Pancreas (tissue), 10 donors: ENCODE measurements at regions not wholly inside any gene's neighbourhood (a gene's known extent, or its start where the extent isn't known, plus 50 kb on each side); places are given as distances from the start of the nearest gene placed in this dataset.

Source experiments
- ATAC-seq, 4 donors: fragments of 200-7000 bp; cut with Tn5 transposase; one replicate each; pipeline versions ENCODE4 v1.8.0 to v1.9.1; 2020; ENCODE audit warnings: mild to moderate bottlenecking in 4 of 4, moderate library complexity in 4 of 4
- DNase-seq, 6 donors: peaks; one replicate each; pipeline ENCODE4 v3.0.0-alpha.2; 2020
- FAIRE-seq: peaks from 2 replicates; lab custom pipeline; 2012; peaks lifted over from hg19 to GRCh38; lab: Jason Lieb, UNC
- H3K27ac ChIP-seq, 4 donors: fragments of 200-600 bp; sonication (generic); 1 replicate in 3 of 4; 2 replicates in 1 of 4; pipeline versions ENCODE4 v1.5.0 to v1.8.0; 2020
- H3K27me3 ChIP-seq, 4 donors: fragments of 200-600 bp; one replicate each; pipeline ENCODE4 v1.8.0; 2021
- H3K36me3 ChIP-seq, 3 donors: fragments of 200-600 bp; sonication (generic) in 1 of 3; one replicate each; pipeline versions ENCODE4 v1.5.0 to v1.8.0; 2020 to 2021
- H3K4me1 ChIP-seq, 3 donors: fragments of 200-600 bp; one replicate each; pipeline ENCODE4 v1.8.0; 2021
- H3K4me3 ChIP-seq, 4 donors: fragments of 200-600 bp; sonication (generic) in 2 of 4; one replicate each; pipeline versions ENCODE4 v1.5.0 to v1.8.0; 2020 to 2021
- H3K9me3 ChIP-seq, 4 donors: fragments of 200-600 bp; one replicate each; pipeline ENCODE4 v1.8.0; 2021
- WGBS, 2 donors: extraction: QIAGEN DNeasy Blood & Tissue Kit; methylation state at CpG; one replicate each; pipeline ENCODE4 v1.1.7; 2013; 5-methylcytosine and 5-hydroxymethylcytosine counted together
- intact Hi-C, 3 donors: fragments of 100-400 bp; cut with DNase I; formaldehyde crosslinking; loops; one replicate each; pipeline versions ENCODE4 v1.11.1 to v1.14.2; 2022
- TF ChIP-seq, protein P1 (sequence below), 4 donors: fragments of 200-600 bp; sonication (generic) in 3 of 4; IDR thresholded peaks; one replicate each; pipeline versions ENCODE4 v1.5.0 to v1.8.0; 2021; ENCODE audit warnings: antibody characterized with exemption in 4 of 4
- donor health status: healthy with polysubstance abuse.
- donor health status: DM: no; HTN: no; CAD: no; lungs with moderate emphysema.
- donor health status: DM: no; HTN: no; CAD: no.
- donor health status: control.
- donor health status: control.
- donor health status: Bipolar disorder and iron deficiency.
- donor health status: DM: yes; HTN: yes; CAD: no.
- donor health status: DM: no; HTN: no; CAD: no.
- donor health status: DM: no; HTN: no; CAD: no.
- donor health status: DM: yes; HTN: yes; CAD: no.

DNA sequence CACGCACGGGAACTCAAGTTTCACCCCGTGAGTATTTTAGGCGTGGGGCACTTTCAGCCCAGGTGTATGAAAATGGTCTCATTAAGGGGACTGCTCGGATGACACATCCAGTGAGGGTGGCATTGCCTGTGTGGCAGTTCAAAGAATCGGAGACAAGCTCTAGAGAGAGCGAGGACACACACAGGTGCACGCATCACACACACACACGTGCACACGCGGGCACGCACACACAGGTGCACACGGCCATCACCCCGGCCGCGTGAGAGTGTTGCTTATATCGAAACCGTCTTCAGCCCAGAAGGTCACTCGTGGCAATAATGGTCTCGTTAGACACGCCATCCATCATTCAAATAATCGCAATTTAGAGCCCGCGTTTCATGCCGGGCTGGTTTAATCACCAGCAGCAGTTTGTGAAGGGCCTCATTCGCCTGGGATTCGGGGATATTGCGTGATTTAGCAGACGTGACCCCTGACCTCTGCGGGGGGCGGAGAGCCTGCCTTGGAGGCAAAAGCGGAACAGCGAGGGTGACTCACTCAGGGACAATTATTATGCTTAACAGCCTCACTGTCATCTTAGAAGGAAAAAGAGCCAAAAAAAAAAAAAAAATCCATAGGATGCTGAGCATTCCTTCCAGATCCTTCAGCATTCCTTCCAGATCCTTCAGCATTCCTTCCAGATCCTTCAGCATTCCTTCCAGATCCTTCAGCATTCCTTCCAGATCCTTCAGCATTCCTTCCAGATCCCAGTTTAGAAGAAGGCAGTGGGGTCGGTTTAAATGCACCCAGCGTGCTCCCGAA, 89.4 kb upstream of the PPP2R3B start:
- Histone ChIP-seq H3K4me1 (no peaks in the 10 kb centered on the region), H3K27me3 (peaks cover 0 to 5% (median 0%) of the 10 kb centered on the region in 4 donors), H3K27ac (no peak overlapping the region), H3K4me3 (no peak overlapping the region), H3K9me3 (no peaks in the 10 kb centered on the region), H3K36me3 (no peaks in the 10 kb centered on the region)
- TF ChIP-seq, protein P1, sequence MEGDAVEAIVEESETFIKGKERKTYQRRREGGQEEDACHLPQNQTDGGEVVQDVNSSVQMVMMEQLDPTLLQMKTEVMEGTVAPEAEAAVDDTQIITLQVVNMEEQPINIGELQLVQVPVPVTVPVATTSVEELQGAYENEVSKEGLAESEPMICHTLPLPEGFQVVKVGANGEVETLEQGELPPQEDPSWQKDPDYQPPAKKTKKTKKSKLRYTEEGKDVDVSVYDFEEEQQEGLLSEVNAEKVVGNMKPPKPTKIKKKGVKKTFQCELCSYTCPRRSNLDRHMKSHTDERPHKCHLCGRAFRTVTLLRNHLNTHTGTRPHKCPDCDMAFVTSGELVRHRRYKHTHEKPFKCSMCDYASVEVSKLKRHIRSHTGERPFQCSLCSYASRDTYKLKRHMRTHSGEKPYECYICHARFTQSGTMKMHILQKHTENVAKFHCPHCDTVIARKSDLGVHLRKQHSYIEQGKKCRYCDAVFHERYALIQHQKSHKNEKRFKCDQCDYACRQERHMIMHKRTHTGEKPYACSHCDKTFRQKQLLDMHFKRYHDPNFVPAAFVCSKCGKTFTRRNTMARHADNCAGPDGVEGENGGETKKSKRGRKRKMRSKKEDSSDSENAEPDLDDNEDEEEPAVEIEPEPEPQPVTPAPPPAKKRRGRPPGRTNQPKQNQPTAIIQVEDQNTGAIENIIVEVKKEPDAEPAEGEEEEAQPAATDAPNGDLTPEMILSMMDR (IDR thresholded peaks at IDR 0.05): no peak
- DNase-seq (no peak), ATAC-seq (no peak), FAIRE-seq (no peak)
- intact Hi-C loops: no loop called here
- WGBS, 2 donors: 79 to 83% methylated on average over 36 of the region's 36 CpGs

DNA sequence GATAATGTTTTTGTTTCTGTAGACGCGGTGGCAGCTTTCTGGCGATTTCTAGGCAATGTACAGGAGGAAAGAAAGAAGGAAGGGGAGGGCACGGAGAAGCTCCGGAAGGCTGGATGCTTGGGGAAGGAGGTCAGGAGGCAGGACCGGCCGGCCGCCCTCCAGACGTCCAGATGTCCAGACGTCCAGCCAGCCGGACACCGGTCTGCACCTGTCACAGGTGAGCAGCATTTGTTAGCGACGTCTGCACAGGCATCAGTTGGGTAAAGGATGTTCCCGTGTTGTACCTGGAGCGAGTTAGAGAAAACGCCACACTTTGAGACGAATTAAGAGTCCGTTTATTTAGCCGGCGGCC, 90.0 kb upstream of the PPP2R3B start:
- Histone ChIP-seq H3K4me3 (no peak overlapping the region), H3K27ac (no peak overlapping the region), H3K4me1 (no peaks in the 10 kb centered on the region), H3K27me3 (peaks cover 0 to 5% (median 0%) of the 10 kb centered on the region in 4 donors), H3K9me3 (no peaks in the 10 kb centered on the region), H3K36me3 (no peaks in the 10 kb centered on the region)
- TF ChIP-seq, protein P1 (IDR thresholded peaks at IDR 0.05): no peak
- intact Hi-C loops: no loop called here
- 66 to 72% methylated on average over 21 of the region's 21 CpGs for WGBS, 2 donors
- FAIRE-seq (no peak), ATAC-seq (no peak), DNase-seq (no peak)

DNA sequence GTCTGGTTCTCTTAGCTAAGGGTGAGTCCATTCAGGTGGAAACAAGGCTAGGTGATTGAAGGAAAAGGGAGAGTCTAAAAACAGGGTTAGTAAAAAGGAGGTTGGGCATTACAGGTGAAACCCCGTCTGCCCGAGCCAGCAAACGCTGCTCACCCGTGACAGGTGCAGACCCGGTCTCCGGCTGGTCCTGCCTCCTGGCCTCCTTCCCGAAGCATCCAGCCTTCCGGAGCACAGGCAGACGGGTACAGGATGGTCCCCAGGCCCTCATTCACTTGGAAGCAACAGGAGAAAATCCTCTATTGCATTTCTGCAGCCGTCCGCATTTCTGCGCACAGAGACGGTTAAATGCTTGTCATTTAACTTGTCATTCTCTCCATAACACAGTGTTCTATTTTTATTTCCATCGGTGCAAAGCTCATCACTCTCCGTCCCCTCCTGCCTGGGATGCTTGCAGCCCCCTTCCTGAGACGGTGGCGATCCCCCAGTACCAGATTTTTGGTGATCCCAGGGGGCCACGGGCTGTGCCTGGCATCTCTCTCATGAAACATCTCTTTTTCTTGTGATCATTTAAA, 90.8 kb upstream of the PPP2R3B start:
- Histone ChIP-seq H3K9me3 (no peaks in the 10 kb centered on the region), H3K4me1 (no peaks in the 10 kb centered on the region), H3K4me3 (no peak overlapping the region), H3K36me3 (no peaks in the 10 kb centered on the region), H3K27ac (no peak overlapping the region), H3K27me3 (peaks cover 0 to 5% (median 0%) of the 10 kb centered on the region in 4 donors)
- DNase-seq: no peak
- 62 to 67% methylated on average over 18 of the region's 18 CpGs for WGBS, 2 donors
- TF ChIP-seq, protein P1 (IDR thresholded peaks at IDR 0.05): no peak
- ATAC-seq: no peak
- intact Hi-C loops: no loop called here
- no peak for FAIRE-seq

DNA sequence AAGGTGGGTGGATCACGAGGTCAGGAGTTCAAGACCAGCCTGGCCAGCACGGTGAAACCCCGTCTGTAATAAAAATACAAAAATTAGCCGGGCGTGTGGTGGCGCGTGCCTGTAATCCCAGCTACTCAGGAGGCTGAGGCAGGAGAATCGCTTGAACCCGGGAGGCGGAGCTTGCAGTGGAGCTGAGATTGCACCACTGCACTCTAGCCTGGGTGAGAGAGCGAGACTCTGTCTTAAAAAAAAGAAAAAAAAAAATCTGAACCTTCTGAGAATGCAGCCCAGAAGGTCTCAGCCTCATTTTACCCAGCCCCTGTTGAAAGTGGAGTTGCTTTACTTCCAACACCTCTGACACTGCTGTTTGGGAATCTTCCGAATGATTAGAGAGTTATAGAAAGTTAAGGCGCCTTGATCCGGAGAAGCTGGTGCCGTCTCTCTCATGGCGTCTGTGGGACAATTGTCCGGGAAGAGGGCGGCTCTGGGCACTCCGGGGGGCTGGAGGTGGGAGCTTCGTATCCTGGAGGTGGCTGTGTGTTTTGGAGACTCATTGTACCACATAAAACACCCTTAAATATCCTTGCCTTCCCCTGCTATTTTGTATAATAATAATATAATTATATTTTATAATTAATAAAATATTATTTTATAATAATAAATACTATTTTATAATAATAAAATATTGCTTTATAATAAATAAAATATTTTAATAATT, 92.7 kb upstream of the PPP2R3B start:
- ATAC-seq (no peak), DNase-seq (no peak), FAIRE-seq (no peak)
- Histone ChIP-seq H3K27ac (no peak overlapping the region), H3K27me3 (peaks cover 0 to 5% (median 0%) of the 10 kb centered on the region in 4 donors), H3K36me3 (no peaks in the 10 kb centered on the region), H3K4me3 (no peak overlapping the region), H3K4me1 (no peaks in the 10 kb centered on the region), H3K9me3 (no peaks in the 10 kb centered on the region)
- WGBS, 2 donors: 79 to 88% methylated on average over 20 of the region's 20 CpGs
- intact Hi-C loops: no loop called here
- TF ChIP-seq, protein P1 (IDR thresholded peaks at IDR 0.05): no peak
